HG02938 (cell line): ENCODE measurements at regions not wholly inside any gene's neighbourhood (a gene's known extent, or its start where the extent isn't known, plus 50 kb on each side); places are given as distances from the start of the nearest gene placed in this dataset.

Source experiments
- ATAC-seq: cut with Tn5 transposase; IDR thresholded peaks from one replicate; pipeline ENCODE4 v1.9.1; 2021; ENCODE audit warnings: mild to moderate bottlenecking, moderate library complexity; ENCODE audit not compliant: unreplicated experiment

DNA sequence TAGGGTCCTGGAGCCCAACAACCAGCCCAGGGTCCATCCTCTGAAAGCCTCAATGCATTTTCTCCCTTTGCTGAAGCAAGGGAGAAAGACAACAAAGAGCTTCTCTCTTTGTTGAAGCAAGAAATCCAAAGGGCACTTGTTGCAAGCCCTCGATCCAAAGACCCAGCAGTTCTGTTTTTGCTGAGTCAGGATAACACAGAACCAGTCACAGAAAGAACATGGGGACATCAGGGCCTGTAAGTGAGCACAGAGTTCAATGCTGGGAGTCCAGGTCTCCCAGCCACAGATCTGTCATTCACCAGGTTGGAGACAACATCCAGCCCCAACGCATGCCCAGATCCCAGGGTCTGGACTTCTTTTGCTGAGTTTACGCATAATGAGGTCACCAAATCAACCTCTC is 315.8 kb upstream of the KLHL29 start:
- ATAC-seq, result no peak

DNA sequence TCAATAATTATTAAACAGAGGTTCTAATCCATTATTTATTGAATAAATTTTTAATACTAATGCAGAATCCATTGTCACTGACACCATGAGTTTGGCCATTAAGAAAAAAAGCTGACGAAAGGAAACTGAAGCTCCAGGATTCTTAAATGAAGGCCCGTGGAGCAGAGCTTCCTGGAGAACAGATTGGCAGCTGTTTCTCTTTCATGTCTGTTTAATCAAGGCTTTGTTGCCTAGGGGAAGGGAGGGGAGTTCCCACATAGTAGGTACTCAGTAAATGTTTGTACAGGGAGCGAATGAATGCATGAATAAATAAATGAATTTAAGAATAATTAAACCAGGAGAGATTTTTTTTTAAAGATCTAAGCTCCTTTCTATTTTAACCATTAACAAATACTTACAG is 315.1 kb upstream of the KLHL29 start:
- ATAC-seq, result no peak

DNA sequence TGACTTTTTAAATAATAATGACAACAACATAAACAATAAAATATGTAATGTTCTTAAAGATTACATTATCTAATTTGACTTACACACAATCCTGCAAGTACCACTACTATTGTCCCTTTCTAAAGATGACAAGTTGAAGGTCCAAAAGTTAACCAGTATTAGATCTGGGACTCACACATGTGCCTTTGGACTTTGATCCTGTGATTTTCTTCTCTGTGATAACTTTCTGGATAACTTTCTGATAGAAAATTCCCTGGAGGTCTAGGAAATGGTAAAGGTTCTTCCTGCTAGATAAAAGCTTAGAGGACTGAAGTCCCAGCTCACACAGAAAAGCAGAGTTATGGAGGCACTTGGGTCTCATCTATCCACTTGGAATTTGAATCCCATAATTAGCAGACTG is 311.9 kb upstream of the KLHL29 start:
- ATAC-seq, result no peak

GRCh38 chr2:23073671-23074070 is 311.3 kb upstream of the KLHL29 start:
- no peak for ATAC-seq

DNA sequence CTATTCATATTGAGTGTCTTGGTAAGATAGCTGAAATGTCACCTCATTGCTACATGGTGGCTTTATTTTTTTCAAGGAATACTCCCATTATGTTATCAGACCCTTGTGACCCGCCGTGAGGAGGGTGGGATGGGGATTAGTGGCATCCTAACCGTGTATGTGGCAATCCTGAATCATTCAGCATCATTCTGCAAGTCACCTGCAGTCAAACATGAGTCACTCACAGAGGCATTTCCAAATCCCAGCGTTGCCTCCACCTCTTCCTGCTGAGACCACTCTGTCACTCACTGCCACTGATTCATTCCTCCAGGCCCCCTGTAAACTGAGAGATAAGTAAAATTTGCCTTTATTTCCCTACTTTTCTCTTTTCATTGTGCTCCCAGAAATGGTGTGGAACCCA is 307.4 kb upstream of the KLHL29 start:
- no peak for ATAC-seq

GRCh38 chr2:23078784-23079434 is 306.1 kb upstream of the KLHL29 start:
- ATAC-seq, result no peak

GRCh38 chr2:23083966-23084365 is 301.0 kb upstream of the KLHL29 start:
- no peak for ATAC-seq

DNA sequence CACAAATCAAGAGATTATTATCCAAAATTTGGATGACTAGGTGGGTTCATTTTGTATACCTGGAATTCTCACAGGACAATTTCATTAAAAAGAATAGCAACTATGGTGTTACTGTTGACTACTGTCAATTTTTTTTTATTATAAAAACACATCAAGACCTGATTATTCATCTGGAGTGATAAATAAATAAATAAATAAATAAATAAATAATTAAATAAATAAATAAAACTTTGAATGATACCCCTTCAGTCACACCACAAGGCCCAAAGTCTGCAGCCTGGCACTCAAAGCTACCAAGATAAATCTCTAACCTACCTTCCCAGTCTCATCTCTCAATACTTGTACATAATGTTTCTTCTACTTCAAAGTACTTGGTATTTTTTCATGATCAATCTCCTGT is 294.0 kb upstream of the KLHL29 start:
- ATAC-seq, result no peak

DNA sequence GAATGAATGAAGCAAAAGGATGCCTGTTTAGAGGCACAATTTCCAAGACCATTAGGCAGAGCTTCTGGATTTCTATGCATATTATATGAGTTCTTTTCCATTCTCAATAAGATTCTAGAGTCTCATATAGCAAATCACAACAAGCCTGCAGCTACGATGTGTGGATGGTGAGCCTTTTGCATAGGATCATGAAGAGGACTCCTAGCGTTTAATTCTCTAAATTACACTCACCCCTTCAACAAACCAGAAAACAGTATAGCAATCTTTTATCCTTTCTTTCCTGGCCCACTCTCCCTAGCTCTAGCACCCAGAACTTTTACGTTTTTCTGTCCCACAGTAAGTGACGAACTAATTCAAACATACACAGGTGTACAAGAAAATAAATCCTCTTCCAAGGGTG is 293.1 kb upstream of the KLHL29 start:
- no peak for ATAC-seq

DNA sequence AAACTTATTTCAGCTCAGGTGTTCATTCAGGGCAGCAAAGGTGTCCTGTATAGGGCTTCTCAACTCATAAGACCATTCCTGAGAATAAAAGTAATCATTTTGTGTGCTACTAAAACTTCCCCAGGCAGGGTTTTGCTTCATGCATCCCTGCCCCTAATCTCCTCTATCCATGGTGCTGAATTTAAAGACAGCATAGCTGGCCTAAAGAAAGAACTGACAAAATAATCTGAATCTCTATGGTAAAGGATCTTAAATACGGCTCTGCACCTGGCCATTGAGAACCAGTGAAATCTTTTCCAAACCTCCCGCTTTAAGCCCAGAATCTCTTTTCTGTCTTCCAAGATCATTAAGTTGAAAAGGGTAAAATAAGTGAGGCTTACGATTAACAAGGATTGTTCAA is 292.1 kb upstream of the KLHL29 start:
- ATAC-seq, result no peak

DNA sequence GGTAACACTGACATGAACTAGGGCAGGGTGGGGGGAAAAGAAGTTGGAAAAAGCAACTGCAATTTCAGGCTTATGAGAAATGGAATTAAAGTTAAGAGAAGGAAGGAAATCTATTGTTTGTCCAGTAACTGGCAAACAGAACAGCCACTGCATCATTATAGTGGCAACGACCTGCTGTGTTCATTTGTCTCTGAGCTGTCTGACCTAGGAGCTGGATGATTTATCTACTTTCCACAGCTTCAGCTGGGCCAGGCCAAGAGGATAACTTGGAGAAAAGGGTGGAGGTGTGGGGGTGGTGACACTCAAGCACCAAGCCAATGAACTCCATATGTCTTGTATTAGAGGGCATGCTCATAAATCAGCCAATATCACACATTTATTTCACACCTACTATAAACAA is 291.5 kb upstream of the KLHL29 start:
- ATAC-seq, result no peak

DNA sequence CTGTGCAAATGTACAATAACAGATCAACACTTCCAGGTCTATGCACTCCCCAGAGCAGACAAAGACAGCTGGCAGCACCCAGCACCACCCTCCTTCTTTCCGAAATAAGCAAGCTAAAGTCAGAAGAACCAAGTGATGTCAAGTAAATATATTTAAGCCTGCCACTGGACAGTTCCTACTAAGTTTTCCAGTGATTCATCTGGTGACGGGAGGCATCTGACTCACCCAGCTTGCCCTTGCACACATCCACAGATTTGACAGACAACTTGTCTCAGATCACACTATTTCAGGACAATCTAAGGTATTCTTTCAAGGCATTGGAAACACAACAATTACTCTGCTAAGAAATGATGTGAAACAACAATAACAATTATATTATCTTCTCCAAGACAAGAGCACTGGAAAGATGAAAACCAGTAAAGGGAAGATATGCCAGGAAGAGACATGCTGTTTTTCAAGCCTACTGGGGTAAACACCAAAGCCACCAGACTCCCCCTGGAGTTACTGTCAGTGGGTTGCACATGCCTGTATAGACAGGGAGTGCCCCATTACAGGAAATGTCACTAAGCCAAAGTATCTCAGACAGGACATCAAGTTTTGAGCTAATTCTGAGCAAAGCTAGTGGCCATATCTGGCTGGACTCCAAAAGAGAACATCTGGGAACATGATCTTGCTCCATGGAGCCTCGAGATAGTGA is 287.9 kb upstream of the KLHL29 start:
- ATAC-seq, result no peak

- ATAC-seq, result no peak
Observed at GRCh38 chr2:23100406-23100805, 284.6 kb upstream of the KLHL29 start.

DNA sequence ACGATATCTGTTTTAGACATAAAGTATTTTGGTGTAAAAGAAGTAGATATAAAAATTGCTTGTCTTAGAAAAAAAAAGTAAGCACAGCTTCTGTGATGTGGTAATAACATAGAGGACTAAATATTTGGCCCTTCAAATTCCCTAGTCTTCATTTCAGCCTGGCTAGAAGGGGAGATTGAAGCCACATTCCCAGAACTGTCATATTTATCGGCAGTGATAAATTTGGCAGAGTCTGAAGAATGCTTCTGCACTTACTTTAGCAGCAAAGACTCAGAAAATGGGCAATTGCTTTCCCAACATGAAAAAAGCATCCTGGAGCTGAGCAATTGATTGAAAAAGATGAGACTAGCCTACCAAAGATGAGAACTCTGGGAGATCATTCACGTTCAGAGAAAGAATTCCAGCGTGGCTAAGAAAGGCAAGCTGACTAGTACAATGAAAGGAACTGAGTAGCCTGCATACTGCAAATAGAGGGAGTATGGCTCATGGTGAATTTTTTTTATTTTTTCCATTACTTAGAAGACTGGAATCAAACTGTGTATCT is 278.7 kb upstream of the KLHL29 start:
- ATAC-seq, result no peak

- no peak for ATAC-seq
Observed at GRCh38 chr2:23107327-23107941, 277.5 kb upstream of the KLHL29 start.

GRCh38 chr2:23111263-23111662 is 273.7 kb upstream of the KLHL29 start:
- ATAC-seq, result no peak

DNA sequence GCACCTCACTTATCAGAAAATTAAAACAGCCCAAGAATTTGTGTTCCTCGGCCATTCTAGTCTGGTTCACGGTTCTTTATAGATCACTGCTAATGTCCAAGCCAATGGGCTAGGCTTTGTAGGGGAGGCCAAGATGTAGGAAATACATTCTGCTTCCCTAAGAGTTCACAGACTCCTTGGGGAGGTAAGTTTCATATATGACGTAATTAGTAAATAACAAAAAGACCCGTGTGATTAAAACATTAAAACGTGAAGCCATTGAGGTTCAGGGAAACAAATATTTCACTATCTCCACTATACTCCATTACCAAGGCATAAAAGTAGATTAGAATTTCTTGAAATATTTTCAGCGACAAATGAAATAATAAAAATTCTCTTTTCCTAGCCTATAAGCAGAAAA is 272.5 kb upstream of the KLHL29 start:
- ATAC-seq, result no peak

DNA sequence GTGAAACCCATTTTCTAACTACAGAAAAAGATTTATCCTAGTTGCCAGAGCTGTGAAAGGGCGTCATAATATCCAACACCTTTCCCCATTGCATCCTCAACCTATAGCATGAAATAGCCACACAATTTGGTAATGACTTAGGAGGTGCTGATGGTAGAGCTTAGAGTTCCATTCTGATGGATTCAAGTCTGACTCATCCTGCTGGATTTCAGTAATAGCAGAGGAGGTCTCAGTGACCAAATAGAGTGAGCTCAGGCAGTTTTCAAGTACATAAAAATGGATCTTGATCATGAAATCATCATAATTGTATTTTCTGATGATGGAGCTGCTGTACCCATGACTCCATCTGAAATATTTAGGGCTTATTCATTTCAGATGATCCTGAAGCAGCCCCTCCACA is 270.7 kb upstream of the KLHL29 start:
- ATAC-seq, result no peak

DNA sequence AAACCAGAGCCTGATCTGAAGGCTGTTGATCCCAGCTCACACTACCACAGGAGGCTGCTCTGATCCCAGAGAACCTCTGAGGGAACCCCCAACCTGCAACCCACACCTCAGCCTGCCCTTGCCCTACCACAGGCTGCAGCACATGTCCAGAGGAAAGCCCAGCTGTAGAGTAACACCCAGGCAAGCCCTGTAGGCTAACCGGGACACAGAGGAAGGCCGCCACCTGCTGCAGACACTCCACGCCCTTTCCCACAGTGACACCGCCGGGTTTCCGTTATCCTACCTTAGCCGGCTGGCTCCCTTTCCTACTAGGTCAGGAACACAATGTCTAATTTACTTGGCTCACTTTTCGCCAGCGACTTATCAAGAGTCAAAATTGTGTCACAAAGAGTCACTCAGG is 266.7 kb upstream of the KLHL29 start:
- ATAC-seq, result no peak

GRCh38 chr2:23118894-23119293 is 266.1 kb upstream of the KLHL29 start:
- no peak for ATAC-seq

- ATAC-seq, result no peak
Observed at GRCh38 chr2:23120161-23120560, 264.8 kb upstream of the KLHL29 start.

DNA sequence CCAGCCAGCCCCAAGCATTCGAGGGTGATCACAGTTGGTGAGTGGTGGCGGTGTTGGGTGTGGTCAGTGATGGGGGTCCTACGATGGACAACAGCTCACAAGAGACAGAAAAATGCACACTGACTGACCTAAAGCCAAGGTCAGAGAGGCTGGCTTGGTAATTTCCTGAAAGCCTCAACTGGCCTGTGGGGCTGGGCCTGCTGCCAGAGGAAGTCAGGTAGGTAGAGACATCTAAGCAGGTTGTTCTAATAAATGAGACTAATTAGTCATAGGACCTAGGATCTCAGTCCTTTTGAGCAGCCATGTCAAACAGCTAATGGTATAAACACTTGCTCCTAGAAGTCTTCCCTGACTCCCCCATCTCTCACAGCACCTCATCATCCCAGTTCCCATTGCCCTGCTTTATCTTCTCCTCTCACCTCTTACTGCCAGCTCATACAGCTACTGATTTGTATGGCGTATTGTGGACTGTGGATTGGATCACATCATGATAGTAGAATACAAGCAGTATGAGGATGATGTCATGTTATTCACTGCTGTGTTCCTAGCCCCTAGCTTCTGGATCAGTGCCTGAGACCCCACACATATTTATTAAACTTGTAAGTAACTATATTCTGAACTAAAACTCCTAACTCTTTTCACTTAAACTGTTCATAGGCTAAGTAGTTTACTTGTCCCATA is 262.9 kb upstream of the KLHL29 start:
- no peak for ATAC-seq
